NCI-H187 (cell line): ENCODE measurements at regions not wholly inside any gene's neighbourhood (a gene's known extent, or its start where the extent isn't known, plus 50 kb on each side); places are given as distances from the start of the nearest gene placed in this dataset.
"Not testable (repeated sequence)": the region's sequence is repeated elsewhere in the genome, so short reads cannot be mapped to it uniquely, and the experiment has no call there.

ENCODE experiments used
- DNase-seq, 2 experiments: peaks; one replicate each; lab custom pipeline; 2025; lab: John Stamatoyannopoulos, UW

DNA sequence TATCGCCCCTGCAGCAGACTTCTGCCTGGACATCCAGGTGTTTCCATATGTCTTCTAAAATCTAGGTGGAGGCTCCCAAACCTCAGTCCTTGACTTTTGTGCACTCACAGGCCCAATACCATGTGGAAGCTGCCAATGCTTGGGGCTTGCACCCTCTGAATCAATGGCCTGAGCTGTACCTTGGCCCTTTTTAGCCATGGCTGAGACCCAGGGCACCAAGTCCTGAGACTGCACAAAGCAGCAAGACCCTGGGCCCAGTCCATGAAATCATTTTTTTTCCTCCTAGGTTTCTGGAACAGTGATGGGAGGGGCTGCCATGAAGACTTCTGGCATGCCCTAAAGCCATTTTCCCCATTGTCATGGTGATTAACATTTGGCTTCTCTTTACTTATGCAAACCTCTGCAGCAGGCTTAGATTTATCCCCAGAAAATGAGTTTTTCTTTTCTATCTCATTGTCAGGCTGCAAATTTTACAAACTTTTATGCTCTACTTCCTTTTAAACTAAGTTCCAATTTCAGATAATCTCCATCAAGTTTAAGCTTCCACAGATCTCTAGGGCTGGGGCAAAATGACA, 1445.8 kb upstream of the FLRT2 start:
- DNase-seq = no peak

DNA sequence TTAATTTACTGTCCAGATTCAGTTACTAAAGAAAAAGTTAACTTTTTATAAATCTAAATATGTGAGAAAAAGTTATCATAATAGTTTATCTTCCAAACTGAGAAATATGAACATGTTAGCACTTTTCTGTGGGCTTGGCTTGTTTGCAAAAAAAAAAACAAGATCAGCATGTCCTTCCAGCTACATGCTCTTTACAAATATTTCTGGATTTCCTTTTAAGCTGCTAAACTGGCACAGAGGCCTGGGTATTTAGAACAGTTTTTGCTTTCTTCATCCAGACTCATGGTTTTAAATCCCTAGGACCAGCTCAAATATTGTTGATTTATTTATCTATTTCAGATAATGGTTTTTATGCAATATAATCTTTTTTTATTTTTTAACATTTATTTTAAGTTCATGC, 1444.5 kb upstream of the FLRT2 start:
- DNase-seq = no peak

DNA sequence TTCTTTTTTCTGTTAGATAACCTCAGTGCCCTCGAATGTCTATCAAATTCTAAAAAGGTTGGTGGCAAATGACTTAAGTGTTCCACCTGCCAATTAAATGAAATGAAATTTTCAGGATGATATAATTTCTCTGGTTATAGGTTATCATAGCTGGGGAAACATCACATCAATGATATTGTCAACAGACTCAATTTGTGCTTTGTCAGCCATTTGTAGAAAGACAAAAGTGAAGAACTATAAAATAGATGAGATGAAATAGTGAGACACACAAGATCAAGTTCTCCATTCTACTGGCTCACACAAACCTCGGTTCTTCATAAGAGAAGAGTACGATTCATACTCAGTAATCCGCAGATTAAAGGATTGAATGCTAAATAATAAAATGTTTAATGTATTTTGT, 1443.2 kb upstream of the FLRT2 start:
- DNase-seq = no peak

DNA sequence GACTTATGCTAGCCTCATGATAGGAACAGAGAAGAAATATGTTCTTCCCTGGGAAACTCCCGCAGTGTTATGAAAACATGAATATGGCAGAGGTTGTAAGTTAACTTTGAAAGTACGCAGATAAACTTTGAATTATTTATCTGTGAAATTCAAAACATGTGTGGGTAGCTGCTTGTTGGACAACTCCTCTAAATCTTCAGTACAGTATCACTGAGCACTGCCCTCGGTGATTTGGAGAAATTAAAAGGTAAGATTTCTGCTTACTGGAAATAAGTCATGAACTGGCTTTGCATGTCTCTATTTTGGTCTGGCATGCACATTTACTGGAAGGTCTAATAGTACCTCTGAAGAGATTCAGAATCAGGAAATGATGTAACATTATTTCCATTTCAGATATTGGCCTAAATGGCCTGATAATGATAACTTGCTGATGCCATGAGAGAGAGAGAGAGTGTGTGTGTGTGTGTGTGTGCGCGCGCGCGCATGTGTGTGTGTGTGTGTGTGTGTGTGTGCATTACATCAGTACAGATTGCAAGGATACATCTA, 1441.9 kb upstream of the FLRT2 start:
- DNase-seq = no peak

DNA sequence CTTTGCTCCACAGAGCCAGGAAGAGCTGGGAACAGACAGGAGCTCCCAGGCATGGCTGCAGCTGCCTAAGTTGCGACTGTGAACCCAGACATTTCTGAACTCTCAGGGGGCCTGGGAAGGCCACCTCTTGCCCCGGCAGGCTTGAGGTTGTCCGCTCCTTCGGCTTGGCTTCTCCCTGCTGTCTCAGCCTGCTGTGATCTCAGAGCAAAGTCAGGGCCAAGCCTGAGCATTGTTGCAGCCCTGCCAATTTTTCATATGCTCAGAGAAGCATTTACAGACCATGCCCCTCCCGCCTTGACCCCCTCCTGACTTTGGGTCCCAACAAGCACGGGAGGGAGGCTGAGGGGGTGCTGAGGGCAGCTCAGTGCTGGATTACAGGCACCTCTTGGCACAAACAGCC, 1439.1 kb upstream of the FLRT2 start:
- DNase-seq = no peak

DNA sequence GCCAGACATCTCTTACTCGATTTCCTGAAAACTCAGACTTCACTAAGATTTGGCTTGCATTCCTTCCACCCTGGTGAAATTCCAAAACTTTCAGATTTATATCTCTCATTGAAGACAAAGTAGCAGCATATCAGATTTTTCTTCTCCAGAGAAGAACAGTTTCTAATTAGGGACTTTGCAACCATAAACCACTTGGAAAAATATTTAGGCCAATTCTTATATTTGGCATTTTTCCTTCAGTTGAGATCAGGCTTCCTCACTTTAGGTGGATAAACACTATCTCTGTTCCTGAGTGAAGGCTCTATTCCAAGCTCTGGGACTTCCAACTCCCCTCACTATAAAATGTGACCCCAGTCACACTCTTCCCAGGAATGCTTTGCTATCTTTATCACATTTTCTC, 1434.3 kb upstream of the FLRT2 start:
- DNase-seq = no peak

DNA sequence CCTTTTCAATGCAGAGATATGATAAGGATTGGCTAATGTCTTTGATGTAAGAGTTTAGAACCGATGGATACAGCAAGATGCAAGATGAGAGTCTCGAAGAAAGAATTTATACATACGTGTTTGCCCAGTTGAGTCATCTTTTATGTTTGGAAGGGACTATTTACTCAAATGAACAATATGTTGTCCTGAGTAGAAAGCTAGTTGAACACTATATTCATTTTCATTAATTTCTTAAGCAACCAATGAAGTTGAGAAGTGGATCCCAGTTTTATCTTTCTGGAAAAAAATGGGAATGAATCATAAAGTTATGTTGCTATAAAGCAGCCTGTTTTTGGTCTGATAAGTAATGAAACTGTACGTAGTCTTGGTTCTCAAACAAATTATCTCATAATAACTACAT, 1431.7 kb upstream of the FLRT2 start:
- no peak for DNase-seq

DNA sequence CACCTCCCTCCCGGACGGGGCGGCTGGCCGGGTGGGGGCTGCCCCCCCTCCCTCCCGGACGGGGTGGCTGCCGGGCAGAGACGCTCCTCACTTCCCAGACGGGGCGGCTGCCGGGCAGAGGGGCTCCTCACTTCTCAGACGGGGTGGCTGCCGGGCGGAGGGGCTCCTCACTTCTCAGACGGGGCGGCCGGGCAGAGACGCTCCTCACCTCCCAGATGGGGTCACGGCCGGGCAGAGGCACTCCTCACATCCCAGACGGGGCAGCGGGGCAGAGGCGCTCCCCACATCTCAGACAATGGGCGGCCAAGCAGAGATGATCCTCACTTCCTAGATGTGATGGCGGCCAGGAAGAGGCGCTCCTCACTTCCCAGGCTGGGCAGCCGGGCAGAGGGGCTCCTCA, 1430.4 kb upstream of the FLRT2 start:
- DNase-seq = not testable (repeated sequence)

DNA sequence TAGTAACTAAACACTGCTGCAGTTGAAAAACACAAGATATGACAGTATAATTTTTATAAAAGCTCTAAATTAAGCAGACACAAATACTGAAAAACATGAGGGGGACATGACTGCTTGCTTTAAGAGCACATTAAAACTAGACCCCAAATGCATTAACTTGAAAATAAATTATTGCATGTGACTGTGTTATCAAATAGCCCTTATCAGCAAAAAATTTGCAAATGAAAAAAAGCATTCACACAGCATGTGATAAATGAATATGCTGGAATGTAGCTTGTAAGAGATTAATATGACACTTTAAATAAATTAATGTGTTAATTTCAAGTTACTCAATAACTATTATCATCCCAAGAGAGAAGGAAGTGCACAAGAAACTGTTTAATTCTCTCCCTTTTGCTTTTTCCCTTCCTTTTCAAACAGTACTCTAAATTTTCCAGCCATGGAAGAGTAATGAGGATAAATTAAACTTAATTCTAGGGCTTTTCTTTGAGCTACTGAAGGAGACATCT, 1422.1 kb upstream of the FLRT2 start:
- DNase-seq = no peak

DNA sequence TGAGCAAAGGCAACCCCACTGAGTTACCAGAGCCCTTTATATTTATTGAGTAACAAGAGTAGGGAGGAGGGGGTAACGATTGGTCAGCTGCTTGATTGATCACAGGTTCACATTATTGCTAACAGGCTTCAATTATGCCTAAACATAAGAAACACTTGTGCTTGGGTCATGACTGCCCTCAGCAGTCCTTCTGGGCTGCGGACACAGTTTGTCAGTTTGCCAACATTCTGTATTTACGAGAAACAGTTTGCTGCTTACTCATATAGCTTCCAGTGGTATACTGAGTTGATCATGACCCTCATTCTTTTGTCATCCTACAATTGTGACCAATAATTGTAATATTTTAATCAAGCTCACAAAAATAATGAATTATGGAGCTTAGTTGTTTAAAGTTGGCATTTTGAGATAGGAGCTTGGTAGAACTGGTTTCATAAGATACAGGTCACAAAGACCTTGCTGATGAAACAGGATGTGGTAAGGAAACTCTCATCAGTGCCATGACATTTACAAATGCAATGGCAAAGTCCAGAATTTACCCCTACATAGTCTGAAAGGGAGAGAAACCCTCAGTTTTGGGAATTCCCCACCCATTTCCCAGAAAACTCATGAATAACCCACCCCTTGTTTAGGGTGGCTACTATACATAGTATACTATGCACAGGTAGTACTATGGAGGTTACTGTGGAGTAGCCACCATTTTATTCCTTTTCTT, 1421.0 kb upstream of the FLRT2 start:
- DNase-seq = no peak

DNA sequence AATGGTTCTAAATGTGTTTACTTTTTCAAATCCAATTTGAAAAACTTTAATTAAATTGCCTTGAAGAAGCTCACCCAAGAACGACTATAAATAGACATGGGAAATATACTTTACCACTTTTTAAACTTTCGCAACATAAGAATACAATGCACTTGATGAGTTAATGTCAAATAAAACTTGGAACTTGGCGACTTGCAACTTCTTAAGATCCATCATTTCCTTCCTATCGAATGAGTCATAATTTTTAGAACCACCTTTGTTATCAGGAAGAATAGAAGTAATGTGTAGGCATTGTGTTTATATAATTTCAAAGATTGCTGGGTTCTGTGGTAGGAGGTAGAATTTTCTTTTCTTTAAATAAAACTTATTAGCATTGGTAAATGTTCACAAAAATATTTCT, 1417.4 kb upstream of the FLRT2 start:
- DNase-seq = no peak

DNA sequence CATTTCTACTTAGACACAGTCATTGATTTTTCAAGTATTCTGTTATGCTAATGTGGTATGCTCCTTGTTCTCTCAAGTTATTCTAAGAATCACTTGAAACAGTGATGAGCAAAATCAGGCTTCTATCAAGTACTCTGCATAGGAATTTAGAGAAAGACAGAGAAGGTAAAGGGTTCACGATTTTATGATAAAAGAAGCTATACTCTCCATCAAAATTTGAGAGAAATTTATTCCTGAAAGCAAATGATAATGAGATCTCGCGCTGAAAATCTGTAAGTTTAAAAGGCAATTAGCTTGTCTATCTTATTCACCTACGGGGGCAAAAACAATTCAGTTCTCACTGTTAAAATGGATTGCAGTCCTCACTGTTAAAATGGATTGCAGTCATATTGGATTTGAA, 1404.3 kb upstream of the FLRT2 start:
- DNase-seq = no peak

DNA sequence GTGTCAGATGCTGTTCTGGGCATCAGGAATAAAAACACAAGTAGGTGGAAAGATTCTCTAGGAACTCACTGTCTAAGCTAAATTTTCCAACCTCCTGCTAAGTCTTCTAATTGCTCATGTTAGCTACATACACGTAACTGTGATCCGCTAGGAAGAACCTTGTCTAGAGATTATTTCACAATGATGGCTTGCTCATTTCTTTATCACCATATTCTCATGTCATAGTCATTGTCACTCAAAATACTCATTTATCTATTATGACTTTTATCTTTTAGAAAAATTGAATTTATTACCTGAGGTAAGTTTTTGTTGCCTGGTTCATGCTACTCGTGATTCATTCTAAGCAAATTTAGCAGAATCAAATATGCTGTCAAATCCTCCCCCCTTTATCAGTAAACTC, 1402.4 kb upstream of the FLRT2 start:
- no peak for DNase-seq

DNA sequence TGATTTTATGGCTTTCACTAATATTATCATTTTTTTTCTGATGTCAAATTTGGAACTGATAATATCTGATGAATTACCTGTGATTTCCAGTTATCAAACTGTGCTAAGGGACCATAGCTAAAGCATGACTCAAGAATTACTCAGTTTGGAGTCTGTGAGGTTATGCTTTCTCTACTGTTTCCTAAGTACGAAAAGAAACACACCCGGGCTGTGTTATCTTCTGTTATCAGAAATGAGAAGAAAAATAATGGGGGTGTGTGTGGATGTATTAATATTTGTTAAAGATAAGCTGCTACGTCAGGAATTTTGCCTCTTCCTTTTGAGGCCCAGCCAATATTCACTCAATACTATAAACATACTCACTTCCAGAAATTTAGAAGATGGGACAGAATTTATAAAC, 1401.9 kb upstream of the FLRT2 start:
- DNase-seq = no peak

DNA sequence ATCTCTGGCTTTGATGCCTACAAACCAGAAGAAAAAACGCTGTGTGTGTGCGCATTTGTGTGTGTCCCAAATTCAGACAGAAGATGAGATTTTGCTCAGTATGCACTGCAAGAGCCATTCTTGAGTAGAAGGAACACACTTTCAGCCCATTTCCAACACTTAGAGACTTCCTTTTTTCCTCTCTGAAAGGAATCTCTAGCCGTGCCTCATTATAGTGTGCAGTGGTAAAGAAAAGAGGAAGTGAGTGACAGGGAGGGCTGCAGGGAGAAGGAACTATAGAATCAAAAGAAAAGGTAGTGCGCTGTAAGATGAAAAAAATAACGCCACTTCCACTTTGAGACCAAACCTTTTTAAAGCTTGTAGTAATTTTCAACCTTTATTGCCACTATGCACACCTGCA, 1400.9 kb upstream of the FLRT2 start:
- DNase-seq = no peak

DNA sequence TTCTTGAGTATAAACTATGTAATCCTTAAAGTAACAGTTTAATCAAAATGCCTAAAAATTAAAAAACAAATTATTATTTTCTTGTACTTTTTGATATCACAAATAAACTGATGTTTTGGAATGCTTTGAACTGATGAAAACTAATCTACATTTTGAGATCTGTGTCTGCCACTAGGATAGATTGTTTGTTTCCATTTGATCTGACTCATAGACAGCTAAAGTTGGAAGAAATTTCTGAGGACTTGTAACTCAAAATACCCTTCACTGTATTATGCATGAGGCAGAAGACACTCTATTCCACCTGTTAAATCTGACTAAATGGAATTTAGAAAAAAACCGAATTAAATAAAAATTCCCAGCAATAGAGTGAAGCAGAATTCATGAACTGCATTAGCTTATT, 1400.0 kb upstream of the FLRT2 start:
- no peak for DNase-seq

DNA sequence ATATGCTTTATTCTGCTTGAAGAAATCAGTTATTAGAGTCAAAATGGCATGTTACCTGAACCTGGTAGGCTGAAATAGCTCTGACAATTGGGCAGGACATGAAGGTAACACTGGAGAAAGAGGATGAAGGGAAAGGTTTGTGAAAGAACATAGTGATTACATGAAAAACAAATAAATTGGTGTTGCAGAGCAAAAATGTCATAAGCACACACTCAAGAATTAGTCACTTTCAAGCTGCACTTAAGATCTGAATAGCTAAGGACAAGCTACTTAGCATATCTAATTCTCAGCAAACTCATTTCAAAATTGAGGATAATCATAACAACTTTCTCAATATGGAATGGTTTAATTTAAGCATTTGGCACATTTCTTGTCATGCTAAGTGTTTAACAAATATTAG, 1398.0 kb upstream of the FLRT2 start:
- no peak for DNase-seq

DNA sequence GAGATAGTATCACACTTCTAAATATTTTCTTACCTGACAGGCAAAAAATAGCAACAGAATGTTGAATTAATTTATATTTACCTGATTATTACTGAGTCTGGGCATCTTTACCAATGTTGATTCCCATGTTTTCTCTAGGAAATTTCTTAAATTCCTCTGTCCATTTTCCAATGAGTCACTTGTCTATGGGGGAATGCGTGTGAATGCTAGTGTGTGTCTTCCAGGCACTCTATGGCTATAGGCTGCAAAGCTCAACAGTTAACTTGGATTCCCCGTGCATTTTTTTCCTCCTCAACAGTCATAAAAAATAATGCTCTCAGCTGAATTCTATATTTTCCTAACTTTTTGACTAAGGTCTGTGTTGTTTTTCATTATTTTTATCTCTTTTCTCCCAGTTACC, 1385.8 kb upstream of the FLRT2 start:
- no peak for DNase-seq

DNA sequence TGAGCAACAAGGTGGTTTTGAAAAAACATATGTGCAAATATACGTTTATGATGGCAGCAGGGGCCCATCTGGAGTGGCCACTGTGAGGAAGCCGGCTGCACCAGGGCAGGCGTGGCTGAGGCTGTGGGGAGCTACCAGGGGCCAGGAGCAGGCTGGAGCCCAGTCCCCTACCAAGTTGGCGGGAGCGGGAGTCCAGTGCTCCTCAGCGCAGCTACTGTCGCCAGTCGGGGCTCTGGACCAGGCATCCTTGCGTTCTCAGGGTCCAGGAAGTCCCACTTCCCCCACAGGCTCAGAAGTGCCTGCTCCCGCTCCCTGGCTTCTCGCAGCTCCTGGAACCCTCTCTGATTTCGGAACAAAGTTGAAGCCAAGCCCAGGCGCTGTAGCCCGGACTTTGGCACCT, 1377.5 kb upstream of the FLRT2 start:
- no peak for DNase-seq

DNA sequence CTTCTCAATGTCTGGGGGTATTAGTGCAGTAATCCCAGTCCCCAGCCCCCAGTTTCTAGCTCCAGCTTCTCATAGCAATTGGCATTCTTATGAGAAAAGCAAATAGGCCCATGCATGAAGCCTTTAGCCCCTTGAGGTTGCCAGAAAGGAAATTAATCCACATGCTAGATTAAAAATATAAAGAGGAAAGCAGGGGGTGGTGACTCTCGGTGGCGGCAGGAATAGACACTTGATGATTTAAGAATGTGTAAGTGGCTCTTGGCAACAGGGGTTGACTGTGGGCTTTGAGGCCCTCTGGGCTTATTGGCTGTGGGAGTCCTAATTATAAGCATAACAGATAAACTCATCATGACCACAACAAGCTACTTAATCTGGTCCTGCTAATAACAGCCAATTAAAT, 1367.3 kb upstream of the FLRT2 start:
- DNase-seq = no peak

DNA sequence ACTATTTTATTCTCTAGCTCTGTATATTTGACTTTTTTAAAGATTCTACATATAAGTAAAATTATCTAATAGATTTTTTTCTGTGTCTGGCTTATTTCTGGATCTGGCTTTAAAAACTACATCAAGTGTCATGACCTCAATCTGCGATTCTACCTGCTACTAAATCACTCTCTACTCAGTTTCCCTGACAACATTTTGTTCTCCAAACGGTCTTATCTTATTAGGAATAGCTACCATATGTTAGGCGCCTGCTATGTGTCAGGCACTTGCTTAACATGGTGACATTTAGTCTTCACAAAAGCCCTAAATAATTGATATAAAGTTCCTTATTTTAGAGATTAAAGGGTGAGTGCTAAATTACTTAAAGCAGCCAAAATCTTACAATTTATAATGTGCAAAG, 1362.9 kb upstream of the FLRT2 start:
- no peak for DNase-seq

DNA sequence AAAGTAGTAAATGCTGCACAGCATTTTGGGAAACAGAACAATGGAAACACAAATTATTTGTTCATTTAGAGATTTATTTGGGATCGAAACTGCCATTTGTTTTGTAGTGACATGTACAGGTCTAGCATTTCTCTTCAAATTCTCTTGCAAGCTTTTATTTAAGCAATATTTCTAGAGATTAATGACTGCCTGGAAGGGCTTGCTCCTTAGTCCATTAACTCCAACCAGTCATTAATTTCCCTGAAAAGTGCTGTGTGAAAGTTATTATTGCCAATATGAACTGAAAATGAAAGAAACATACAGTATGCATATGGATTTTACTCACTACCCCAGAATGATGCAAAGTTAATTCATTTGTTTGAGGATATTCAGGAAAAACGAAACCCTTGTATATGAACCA, 1349.6 kb upstream of the FLRT2 start:
- DNase-seq = no peak

DNA sequence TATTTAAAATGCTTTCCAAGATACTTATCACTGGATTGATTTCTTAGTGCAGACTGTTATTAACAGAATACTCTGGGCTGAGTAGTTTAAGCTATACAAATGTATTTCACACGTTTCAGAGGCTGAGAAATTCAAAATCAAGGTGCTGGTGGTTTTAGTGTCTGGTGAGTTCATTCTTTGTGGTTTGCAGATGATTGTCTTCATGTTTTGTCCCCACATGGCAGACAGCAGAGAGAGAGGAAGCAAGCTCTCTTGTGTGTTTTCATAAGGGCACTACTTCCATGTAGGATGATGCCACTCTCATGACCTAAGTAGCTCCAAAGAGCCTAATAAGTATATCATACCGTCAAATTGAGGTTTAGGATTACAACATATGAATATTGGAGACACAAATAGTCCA, 1348.9 kb upstream of the FLRT2 start:
- no peak for DNase-seq

DNA sequence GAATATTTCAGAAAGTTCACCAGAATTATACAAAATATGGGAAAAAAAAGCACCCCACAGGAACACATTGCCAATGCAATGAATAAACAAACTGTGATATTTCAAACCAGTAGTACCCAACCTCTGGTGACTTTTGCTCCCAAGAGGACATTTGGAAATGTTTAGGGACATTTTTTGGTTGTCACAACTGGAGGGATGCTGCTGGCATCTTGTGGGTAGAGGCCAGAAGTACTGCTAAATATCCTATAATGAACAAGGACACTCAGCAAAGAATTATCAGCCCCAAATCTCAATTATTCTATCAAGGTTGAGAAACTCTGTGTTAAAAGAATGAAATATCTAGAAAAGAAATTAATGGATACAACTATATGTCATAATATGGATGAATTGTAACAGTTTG, 1334.4 kb upstream of the FLRT2 start:
- DNase-seq = no peak
